IPS-NIHi11 (cell line): ENCODE measurements at regions not wholly inside any gene's neighbourhood (a gene's known extent, or its start where the extent isn't known, plus 50 kb on each side); places are given as distances from the start of the nearest gene placed in this dataset.
A peak's percentile ranks its signal among the peaks of the same experiment; 100 is the strongest.
"Not testable (repeated sequence)": the region's sequence is repeated elsewhere in the genome, so short reads cannot be mapped to it uniquely, and the experiment has no call there.

Source experiments
- DNase-seq: peaks from one replicate; pipeline ENCODE4 v3.0.0; 2012; ENCODE audit warnings: mixed read lengths, low spot score

DNA sequence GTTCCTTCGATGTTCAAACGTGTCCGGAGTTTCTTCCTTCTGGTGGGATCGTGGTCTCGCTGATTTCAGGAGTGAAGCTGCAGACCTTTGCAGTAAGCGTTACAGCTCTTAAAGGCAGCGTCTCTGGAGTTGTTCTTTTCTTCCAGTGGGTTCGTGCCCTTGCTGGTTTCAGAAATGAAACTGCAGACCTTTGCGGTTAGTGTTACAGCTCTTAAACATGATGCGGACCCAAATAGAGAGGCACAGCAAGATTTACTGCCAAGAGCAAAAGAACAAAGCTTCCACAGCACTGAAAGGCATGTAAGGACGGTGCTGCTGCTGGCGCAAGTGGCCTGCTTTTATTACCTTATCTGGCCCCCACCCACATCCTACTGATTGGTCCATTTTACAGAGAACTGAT lies 931.4 kb downstream of the IPMK start:
- DNase-seq: no peak

DNA sequence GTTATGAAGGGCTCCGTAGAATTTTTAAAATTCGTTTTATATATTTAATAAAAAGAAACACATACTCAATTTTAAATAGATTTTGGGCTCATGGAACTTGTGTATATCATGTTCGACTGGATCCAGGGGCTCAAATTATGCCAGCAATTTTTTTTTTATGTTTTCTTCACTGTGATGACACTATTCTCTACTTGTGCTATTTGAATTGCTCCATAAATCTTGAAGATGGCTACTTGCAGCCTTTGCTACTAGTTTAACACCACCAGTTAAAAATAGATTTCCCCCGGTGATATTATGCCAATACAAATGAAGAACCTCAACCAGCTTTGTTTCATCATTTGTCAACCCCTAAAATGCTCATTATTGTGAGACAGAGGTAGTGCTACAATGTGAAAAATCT lies 933.2 kb downstream of the IPMK start:
- DNase-seq: no peak

DNA sequence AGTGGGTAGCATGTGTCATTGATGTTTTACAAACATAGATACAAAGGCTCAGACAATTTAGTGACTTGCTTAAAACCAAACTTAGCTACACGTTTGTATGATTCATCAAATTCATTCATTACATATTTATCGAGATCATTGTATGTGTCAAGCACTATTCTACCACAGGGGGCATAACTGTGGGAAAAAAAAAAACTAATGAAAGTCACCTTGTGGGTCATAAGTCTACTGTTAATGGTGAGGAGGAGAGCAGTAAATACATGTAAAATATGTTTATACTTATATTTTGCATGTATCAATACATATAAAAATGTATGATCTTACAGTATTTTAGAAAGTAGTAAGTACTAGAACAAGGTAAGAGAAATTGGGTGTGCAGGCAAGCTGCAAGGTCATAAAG lies 933.8 kb downstream of the IPMK start:
- no peak for DNase-seq

DNA sequence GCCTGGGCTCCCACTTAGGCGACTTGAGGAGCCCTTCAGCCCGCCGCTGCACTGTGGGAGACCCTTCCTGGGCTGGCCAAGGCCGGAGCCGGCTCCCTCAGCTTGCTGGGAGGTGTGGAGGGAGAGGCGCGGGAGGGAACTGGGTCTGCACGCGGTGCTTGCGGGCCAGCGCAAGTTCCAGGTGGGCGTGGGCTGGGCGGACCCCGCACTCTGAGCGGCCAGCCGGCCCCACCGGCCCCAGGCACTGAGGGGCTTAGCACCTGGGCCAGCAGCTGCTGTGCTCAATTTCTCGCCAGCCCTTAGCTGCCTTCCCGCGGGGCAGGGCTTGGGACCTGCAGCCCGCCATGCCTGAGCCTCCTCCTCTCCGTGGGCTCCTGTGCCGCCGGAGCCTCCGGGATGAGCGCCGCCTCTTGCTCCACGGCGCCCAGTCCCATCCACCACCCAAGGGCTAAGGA lies 946.3 kb downstream of the IPMK start:
- DNase-seq: not testable (repeated sequence)

DNA sequence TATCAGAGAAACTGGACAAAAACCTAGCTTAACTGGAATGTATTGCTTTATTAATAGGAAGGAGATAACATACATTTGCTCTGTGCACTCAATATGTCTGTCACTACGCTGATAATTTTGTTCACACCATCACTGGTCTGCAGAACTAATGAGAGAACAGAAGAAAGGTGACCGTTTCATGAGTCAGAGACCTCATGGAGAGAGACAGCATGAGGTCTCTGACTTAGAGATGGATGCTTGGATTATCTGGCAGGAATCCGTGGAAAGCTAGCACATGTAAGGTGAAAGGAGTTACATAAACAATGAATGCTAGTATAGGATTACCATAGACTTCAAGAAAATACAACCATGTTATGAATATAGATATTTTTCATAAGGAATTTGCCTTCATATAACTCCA lies 947.3 kb downstream of the IPMK start:
- no peak for DNase-seq

DNA sequence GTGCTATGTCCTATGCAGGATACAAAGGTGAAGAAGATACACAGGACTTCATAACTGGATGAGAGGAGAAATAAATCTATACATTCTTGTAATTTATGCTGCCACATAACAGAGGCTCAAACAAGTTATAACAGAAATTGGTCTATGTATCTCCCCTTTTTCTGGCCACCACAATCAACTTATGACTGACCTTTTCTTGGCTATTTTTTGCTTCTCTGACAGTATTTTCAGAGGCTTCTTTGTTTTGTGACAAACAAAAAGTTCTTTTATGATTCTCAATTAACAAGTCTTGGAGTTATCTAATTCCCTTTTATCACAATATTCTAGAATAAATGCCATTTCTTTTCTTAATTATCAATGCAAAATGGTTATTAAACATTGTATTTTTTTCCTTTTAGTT lies 953.0 kb upstream of the ZWINT start:
- no peak for DNase-seq

DNA sequence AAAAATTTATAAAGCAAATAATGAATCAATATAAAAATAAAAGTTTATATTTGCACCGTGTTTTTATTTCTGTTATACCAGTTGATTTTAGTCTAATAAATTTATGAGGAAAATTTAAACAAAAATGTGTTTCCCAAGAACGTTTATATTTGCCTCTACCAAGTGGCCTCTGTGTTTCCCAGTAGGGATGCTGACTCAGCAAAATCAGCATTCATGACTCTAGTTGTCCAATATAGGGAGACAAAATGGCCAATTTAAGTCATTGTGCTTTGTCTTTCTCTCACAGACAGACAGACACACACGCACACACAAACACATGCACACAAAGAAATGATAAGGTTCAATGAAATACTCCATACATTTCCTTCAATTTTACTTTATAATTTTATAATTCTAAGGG lies 942.5 kb upstream of the ZWINT start:
- no peak for DNase-seq

DNA sequence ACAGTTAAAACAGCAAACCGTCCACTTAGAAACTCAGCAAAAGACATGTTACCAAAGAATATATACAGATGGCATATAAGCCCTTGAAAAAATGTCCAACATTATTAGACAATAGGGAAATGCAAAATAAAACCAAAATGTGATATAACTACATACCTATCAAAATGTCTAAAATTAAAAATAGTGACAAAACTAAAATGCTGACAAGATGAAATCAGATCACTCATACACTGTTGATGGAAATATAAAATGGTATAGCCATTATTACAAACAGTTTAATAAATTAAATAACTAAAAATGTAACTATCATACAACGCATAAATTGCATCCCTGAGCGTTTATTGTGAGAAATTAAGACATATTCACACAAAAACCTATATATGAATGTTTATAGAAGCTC lies 939.7 kb upstream of the ZWINT start:
- DNase-seq: no peak

DNA sequence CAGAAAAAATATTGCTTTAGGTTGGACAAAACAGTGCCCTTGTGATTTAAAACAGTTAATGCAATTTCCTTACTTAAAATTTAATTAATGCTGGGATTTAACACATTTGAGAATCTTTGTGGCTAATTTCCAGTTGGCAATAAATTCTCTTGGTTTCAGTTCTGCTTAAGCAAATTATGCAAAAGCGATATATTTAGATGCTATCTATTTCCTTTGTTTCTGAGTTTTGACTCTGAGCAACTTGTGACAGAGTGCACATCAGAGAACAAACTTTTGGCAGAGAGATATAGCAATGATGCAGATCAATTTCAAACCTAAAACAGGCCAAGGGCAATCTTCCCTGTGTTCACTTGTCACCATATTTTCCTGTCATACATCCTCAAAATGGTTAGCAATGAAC lies 933.6 kb upstream of the ZWINT start:
- no peak for DNase-seq

DNA sequence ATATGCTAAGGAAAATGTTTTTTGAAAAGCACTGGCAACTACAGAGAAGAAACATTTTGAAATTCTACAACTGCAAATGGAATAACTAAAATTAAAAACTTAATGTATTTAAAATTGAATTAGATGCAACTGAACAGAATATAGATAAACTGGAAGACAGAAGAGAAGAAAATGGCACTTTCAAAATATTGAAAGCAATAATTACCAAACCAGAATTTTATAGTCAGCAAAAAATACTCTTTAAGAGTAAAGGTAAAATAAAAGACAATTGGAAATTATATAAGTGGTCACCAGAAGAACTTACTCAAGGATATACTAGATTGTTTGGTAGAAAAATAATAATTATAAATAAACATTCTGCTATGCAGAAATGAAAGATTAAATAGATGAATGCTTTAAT lies 927.7 kb upstream of the ZWINT start:
- no peak for DNase-seq

DNA sequence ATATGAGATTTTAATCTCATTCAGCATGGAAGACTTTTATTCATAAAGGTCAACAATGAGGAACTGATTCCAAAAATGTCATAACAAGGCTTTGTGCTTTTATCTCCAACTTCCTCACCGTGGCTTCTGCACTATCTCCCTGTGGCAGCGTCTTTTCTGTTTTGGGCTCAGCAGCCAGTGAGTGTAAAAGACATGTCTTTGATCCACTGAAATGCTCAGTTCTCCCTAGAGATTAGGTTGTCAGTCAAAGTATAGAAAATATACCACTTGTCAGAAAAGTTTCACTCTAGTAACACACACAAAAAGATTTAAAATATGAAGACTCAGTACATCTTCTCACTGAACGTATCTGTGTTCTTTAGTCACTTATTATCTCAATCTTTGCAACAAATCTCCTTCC lies 901.8 kb upstream of the ZWINT start:
- no peak for DNase-seq

DNA sequence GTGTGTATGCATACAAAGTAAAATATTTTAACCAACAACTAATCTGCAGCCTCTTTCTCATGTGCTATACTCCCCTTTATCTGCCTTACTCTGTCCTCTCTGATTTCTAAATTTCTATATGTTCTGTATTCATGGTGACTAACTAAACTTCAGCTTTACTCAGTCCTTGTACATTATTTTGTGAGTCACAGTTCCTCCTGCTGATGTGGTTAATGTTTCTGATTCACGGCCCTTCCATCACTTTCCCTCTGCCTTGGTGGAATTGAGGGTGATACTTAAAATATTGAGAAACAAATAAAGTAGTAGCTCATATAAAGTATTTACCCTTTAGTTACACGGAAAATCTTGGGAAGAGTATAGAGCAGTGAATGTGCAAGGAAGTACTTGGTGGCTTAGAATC lies 899.1 kb upstream of the ZWINT start:
- DNase-seq: no peak

DNA sequence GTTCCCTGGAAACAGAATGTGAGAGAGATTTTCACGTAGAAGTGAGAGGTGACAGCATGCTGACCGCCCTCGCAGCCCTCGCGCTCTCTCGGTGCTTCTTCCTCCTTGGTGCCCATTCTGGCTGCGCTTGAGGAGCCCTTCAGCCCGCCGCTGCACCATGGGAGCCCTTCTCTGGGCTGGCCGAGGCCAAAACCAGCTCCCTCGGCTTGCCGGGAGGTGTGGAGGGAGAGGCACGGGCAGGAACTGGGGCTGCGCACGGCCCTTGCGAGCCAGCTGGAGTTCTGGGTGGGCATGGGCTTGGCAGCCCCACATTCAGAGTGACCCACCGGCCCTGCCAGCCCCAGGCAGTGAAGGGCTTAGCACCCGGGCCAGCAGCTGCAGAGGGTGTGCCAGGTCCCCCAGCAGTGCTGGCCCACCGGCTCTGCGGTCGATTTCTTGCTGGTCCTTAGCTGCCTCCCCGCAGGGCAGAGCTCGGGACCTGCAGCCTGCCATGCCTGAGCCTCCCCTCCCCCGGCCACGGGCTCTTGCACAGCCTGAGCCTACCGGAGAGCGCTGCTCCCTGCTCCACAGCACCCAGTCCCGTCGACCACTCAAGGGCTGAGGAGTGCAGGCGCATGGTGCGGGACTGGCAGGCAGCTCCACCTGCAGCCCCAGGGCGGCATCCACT lies 888.7 kb upstream of the ZWINT start:
- DNase-seq: no peak

DNA sequence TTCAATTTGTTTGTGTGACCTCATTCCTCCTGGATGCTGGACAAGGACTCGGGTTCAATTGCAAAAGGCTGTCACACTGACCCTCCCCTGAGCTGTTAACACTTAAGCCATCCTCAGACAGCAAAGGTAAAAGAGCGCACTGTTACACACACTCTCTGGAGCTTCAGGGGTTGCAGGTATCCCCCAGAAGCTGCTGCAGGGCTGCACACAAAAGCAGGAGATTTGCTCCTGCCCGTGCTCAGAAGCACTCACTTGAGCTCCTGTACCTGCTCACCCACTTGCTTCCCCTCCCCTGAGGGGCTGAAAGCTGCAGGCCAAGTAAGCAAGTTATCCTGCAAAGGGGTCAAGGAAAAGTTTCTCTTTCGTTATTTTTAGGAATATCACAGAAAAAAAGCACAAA lies 886.2 kb upstream of the ZWINT start:
- DNase-seq: no peak

DNA sequence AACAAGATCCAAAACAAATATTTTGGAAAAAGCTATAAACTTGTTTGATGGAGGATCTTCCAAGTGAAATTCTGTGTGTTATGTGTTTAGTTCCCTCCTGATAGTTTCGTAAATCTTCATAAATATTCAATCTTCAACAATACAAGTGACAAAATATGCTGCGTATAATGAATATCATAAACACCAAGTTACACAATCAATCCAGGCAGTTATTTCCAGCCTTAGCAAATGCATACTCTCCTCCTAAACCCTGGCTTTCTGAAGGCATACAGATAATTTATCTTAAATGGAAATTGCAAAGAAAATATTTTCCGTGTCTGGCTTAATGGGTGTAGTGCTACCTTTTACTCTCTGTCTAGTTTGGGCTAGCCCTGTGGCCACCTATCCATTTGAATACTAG lies 864.9 kb upstream of the ZWINT start:
- no peak for DNase-seq

DNA sequence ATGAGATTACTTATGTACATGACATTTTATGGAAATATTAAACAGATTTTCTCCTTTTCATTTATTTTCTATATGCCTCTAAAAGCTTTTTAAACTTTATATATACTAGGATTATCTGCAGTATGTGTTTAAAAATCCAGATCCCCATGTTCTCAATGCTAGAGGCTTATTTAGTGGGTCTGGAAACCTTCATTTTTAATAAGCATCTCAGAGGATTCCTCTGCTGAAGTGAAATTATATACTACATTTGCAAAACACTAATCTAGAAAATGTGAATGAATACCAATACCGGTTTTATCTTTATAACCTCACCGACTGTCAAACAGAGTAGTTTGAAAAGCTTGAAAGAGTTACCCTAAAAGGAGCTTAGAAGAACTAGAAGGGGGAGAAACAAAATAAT lies 863.8 kb upstream of the ZWINT start:
- DNase-seq: no peak

DNA sequence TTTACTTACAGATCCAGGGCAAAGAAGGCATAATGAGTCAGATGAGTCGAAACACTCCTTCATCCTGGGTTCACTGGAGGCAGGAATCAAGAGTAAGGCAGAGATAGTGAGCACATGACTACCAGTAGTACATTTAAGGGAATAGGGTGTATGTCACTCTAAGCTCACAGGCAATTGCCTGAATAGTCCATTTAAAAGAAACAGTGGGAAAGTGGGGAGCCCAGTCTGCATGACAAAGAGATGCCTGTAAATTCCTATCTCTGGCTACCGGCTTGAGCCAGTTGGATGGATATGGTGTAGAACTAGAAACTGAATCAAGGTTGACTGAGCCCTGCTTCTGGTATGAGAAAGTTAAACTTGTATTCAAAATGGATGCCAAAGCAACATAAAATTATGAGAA lies 861.5 kb upstream of the ZWINT start:
- peak; percentile 67 for DNase-seq

DNA sequence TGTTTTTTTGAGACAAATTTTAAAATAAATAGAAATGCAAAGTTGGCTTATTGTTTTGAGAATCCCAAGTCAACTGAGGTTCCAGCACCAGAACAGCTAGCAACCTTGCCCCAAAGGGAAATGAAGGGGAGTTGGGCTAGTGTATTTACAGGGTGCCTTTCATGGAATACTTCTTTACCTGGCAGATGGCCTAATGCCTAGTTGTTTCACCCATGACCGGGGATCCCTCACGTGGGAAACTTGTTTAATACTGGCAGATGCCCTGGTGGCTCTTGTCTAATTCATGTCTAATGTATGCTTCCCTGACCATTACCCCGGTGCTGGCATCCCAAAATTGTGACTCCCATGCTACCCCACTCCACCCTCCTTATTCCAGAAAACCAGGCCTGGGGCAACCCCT lies 861.1 kb upstream of the ZWINT start:
- peak; percentile 15 for DNase-seq

DNA sequence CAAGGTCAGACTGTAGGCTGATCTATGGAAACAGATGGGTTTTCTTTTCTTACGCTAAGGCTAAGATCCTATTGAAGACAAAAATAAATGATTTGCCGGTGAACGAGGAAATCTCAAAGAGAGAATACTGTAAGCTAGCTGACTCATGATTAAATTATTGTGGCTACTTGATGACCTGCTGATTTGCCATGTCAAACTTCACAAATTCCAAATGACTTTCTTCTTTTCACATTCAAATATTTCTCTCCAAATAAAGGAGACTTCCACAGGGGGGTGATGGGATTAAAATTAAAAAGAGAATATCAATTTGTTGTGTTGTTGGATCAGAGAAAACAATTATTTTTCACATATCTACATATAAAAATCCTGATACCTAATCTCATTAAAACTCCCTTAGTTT lies 860.6 kb upstream of the ZWINT start:
- DNase-seq: no peak

DNA sequence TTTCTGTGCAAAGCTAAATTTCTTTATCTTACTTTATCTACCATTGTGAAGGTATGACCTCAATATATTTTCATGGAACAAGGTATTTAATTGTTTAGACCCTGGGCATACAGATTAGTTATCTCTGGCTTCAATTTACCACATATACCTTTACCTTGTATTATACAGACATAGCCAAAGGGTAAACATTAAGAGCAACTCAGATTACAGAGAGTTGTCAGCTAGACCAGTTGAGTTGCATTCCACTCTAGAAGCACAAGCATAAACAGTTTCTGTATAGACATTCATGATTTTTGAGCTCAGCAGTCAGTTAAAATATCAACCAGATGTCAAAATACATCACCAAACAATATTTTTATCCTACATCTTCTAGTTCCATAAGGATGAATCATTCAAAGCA lies 857.3 kb upstream of the ZWINT start:
- no peak for DNase-seq

DNA sequence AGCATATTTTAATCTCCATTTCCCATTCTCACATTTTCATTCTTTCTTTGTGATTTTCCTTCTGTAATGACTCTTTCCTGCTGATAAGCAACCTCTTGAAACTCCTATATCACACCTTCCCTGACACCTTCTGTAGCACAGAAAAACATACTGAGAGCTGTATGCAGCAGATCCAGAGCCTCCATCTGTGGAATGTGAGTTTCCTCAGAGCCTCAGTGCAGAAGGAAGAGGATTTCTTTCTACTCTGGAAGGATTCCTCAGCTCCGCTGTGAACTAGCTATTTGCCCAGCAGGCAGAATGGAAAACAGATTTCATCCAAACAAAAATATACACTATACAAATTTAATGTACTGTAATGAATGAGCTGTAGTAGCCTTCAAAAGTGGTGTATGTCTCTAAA lies 841.3 kb upstream of the ZWINT start:
- DNase-seq: peak; percentile 13

DNA sequence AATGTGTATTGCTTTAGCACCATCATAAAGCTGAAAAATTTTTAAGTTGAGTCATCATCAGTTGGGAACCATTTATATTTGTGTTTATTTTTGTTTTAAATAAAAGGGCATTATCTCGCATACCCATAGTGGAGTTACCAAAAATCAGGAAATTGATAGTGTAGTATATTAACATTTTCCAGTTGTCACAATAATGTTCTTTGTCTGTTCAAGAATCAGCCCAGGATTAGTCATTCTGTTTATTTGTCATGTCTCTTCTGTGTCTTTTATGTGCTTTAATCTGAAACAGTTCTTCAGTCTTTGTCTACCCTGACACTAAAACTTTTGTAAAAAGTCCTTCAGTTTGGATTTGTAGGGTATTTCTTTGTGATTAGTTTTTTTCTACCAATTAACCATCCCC lies 827.8 kb upstream of the ZWINT start:
- DNase-seq: no peak

DNA sequence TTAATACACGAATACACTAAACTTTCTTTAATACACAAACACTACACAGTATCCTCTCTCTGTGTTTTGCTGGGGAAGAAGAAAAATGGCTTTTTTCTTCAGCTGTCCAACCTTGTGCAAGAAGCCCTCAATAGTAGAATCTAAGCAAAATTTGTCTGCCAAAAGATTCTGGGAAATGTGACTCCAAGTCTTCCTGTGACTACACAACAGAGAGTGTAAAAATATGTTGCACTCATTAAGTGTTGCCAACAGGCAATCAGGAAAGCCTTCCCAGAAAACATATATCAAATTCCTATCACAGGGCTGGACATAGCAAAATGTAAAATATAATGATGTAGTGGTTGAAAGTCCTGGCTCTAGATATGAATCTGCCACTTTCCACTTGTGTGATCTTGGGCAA lies 825.1 kb upstream of the ZWINT start:
- no peak for DNase-seq

DNA sequence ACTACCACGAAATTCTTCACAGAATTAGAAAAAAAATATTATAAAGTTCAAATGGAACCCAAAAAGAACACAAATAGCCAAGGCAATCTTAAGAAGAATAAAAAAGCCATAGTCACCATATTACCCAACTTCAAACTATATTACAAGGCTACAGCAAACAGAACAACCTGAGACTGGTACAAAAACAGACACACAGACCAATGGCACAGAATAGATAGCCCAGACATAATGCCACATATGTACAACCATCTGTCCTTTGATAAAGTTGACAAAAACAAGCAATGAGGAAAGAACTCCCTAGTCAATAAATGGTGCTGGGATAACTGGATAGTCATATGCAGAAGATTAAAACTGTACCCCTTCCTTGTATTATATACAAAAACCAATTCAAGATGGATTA lies 808.5 kb upstream of the ZWINT start:
- DNase-seq: no peak
